PFSK-1 (cell line): ENCODE measurements at regions not wholly inside any gene's neighbourhood (a gene's known extent, or its start where the extent isn't known, plus 50 kb on each side); places are given as distances from the start of the nearest gene placed in this dataset.

Experiments used
- FOXP2 ChIP-seq: optimal IDR thresholded peaks from 2 replicates; pipeline ENCODE3; 2011; ENCODE audit warnings: borderline replicate concordance, control low read depth, inconsistent platforms; ENCODE audit not compliant: insufficient read depth; ENCODE audit errors: extremely low read length, extremely low read depth
- POLR2AphosphoS5 ChIP-seq: IDR thresholded peaks from 2 replicates; pipeline ENCODE4 v1.6.1; 2012; ENCODE audit warnings: low read depth, mild to moderate bottlenecking, control low read depth, low read length, moderate library complexity
- SIN3A ChIP-seq: IDR thresholded peaks from 2 replicates; pipeline ENCODE4 v1.6.1; 2012; ENCODE audit warnings: mild to moderate bottlenecking, low read length, moderate library complexity, borderline replicate concordance; ENCODE audit not compliant: insufficient read depth
- TAF1 ChIP-seq: IDR thresholded peaks from 2 replicates; pipeline ENCODE4 v1.6.1; 2012; ENCODE audit warnings: low read length, control low read depth, borderline replicate concordance; ENCODE audit not compliant: insufficient read depth
- TF ChIP-seq, protein P1 (sequence below), 2 experiments: IDR thresholded peaks; 2 replicates each; pipeline versions ENCODE4 v1.6.1 to v1.8.0; 2011 to 2012; ENCODE audit warnings: low read depth in 2 of 2, low read length in 2 of 2, control low read depth in 1 of 2, inconsistent platforms in 1 of 2, mild to moderate bottlenecking in 1 of 2, moderate library complexity in 1 of 2; ENCODE audit not compliant: insufficient read depth in 1 of 2

DNA sequence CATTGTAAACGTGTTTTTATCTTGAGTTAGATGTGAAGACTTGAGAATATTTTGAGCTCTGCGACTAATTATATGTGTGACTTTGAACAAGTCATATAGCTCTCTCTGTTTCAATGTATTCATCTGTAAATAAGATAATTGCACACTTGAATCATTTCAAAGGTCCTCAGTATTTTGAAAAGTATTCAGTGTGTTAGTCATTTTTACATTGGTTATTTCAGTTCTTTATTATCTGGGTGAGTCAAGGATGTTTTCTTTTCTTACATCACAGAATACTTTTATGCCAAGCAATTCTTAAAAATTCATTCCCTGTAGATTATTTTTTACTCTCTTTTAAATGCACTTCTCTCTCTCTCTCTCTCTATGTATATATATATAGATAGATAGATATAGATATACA is 1098.0 kb upstream of the ZEB2 start:
- TF ChIP-seq POLR2AphosphoS5: no peak
- TF ChIP-seq SIN3A: no peak
- TF ChIP-seq TAF1: no peak
- TF ChIP-seq FOXP2: no peak
- TF ChIP-seq, protein P1, sequence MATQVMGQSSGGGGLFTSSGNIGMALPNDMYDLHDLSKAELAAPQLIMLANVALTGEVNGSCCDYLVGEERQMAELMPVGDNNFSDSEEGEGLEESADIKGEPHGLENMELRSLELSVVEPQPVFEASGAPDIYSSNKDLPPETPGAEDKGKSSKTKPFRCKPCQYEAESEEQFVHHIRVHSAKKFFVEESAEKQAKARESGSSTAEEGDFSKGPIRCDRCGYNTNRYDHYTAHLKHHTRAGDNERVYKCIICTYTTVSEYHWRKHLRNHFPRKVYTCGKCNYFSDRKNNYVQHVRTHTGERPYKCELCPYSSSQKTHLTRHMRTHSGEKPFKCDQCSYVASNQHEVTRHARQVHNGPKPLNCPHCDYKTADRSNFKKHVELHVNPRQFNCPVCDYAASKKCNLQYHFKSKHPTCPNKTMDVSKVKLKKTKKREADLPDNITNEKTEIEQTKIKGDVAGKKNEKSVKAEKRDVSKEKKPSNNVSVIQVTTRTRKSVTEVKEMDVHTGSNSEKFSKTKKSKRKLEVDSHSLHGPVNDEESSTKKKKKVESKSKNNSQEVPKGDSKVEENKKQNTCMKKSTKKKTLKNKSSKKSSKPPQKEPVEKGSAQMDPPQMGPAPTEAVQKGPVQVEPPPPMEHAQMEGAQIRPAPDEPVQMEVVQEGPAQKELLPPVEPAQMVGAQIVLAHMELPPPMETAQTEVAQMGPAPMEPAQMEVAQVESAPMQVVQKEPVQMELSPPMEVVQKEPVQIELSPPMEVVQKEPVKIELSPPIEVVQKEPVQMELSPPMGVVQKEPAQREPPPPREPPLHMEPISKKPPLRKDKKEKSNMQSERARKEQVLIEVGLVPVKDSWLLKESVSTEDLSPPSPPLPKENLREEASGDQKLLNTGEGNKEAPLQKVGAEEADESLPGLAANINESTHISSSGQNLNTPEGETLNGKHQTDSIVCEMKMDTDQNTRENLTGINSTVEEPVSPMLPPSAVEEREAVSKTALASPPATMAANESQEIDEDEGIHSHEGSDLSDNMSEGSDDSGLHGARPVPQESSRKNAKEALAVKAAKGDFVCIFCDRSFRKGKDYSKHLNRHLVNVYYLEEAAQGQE (IDR thresholded peaks at IDR 0.05; ENCODE audit: insufficient read depth in 1 of 2, low read depth in 2 of 2, low read length in 2 of 2): no peak

DNA sequence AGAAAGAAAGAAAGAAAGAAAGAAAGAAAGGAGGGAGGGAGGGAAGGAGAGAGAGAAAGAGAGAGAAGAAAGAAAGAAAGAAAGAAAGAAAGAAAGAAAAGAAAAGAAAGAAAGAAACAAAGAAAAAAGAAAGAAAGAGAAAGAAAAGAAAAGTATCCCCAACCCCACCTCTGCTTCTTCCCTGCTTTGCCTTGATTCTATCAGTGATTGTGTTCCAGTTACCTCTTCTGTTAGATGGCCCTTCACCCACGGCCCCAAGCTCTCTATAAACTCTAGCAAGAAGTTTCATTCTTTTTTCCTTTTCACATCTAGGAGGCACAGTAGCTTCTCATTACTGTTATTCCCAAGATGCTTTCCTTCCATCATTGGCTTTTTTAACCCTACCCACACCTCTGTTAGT is 1097.5 kb upstream of the ZEB2 start:
- TF ChIP-seq FOXP2: no peak
- TF ChIP-seq, protein P1 (IDR thresholded peaks at IDR 0.05; ENCODE audit: insufficient read depth in 1 of 2, low read depth in 2 of 2, low read length in 2 of 2): no peak
- no peak for TF ChIP-seq TAF1
- TF ChIP-seq SIN3A: no peak
- no peak for TF ChIP-seq POLR2AphosphoS5

DNA sequence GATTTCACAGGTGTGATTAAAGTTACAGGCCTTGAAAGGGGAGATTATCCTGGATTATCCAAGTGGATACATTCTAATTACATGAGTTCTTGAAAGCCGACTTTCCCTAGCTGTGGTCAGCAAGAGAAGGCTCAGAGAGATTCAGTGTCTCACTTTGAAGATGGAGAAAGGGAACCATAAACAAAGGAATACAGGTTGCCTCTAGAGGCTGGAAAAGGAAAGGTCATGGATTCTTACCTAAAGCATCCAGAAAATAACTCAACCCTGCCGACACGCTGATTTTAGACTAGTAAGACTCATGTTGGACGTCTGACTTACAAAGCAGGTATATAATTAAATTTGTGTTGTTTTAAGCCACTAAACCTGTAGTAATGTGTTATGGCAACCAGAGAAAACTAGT is 1095.7 kb upstream of the ZEB2 start:
- no peak for TF ChIP-seq POLR2AphosphoS5
- no peak for TF ChIP-seq FOXP2
- TF ChIP-seq SIN3A: no peak
- TF ChIP-seq, protein P1 (IDR thresholded peaks at IDR 0.05; ENCODE audit: insufficient read depth in 1 of 2, low read depth in 2 of 2, low read length in 2 of 2): no peak
- no peak for TF ChIP-seq TAF1

DNA sequence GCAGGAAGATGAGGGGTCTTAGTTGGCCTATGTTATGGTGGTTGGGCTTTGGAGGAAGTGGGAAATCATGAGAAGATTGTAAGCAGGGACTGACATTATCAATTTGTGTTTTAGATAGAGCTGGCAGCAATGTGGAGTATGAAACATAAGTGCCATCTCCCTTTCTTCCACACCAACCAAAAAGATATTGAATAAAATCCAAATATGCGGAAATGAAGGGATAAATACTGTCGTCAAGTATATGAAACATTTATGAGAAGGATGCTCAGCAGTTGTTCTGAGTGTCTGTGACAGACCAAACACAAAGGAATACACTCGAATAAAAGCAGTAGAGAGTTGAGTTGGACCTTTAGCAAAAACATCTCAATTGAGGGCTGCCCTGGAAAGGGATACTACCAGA is 1090.0 kb upstream of the ZEB2 start:
- no peak for TF ChIP-seq TAF1
- TF ChIP-seq FOXP2: no peak
- TF ChIP-seq, protein P1 (IDR thresholded peaks at IDR 0.05; ENCODE audit: insufficient read depth in 1 of 2, low read depth in 2 of 2, low read length in 2 of 2): no peak
- no peak for TF ChIP-seq SIN3A
- no peak for TF ChIP-seq POLR2AphosphoS5

DNA sequence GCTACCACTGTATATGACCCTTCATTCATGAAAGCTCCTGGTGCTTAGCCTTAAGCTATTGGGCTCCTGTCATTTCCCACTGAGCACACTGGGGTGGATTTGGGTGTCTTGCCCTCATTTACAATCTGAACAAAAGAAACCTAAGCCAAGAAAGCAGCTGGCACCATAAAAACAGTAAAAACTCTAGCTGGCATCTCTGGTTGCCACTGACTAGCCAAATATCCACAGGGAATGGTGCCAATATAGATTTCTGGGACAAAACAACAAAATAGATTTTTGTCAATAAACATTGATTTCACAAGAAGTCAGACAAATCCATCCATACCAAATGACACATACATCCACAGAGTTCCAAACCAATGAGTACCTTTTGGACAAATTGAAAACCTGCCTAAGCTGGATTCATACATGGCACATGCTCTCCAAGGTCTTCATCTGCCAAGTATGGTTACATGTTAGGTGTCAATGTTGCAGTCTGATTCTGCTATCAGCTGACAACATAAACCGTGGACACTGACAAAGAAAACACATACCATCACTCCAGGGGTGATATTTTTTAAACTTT is 1081.5 kb upstream of the ZEB2 start:
- TF ChIP-seq, protein P1 (IDR thresholded peaks at IDR 0.05; ENCODE audit: insufficient read depth in 1 of 2, low read depth in 2 of 2, low read length in 2 of 2): no peak
- TF ChIP-seq SIN3A (no peak), FOXP2 (no peak), TAF1 (no peak), POLR2AphosphoS5 (no peak)
